Ishikawa (cell line): ENCODE measurements at regions not wholly inside any gene's neighbourhood (a gene's known extent, or its start where the extent isn't known, plus 50 kb on each side); places are given as distances from the start of the nearest gene placed in this dataset.

Source experiments
- CEBPB ChIP-seq: IDR thresholded peaks from 2 replicates; pipeline ENCODE4 v1.6.1; 2012
- EGR1 ChIP-seq: IDR thresholded peaks from 2 replicates; pipeline ENCODE4 v1.6.1; 2012
- EP300 ChIP-seq: IDR thresholded peaks from 2 replicates; pipeline ENCODE4 v1.6.1; 2012; ENCODE audit warnings: borderline replicate concordance
- RAD21 ChIP-seq: IDR thresholded peaks from 2 replicates; pipeline ENCODE4 v1.6.1; 2012; ENCODE audit warnings: low read depth
- REST ChIP-seq: IDR thresholded peaks from 2 replicates; pipeline ENCODE4 v1.6.1; 2012; ENCODE audit warnings: low read depth, mild to moderate bottlenecking
- TAF1 ChIP-seq: IDR thresholded peaks from 2 replicates; pipeline ENCODE4 v1.6.1; 2012; ENCODE audit warnings: low read depth, mild to moderate bottlenecking
- TCF12 ChIP-seq: IDR thresholded peaks from 2 replicates; pipeline ENCODE4 v1.6.1; 2012; ENCODE audit warnings: low read depth
- YY1 ChIP-seq: IDR thresholded peaks from 2 replicates; pipeline ENCODE4 v1.6.1; 2012; ENCODE audit warnings: low read depth
- ZBTB7A ChIP-seq: IDR thresholded peaks from 2 replicates; pipeline ENCODE4 v1.6.1; 2012; ENCODE audit warnings: low read depth
- TF ChIP-seq, protein P1 (sequence below): IDR thresholded peaks from 2 replicates; pipeline ENCODE4 v1.6.1; 2012
- TF ChIP-seq, protein P2 (sequence below): IDR thresholded peaks from 2 replicates; pipeline ENCODE4 v1.6.1; 2012

GRCh38 chr2:216925636-216926366, 65.9 kb upstream of the TNP1 start:
- TF ChIP-seq CEBPB: no peak
- no peak for TF ChIP-seq EGR1
- no peak for TF ChIP-seq TCF12
- no peak for TF ChIP-seq YY1
- TF ChIP-seq, protein P1, sequence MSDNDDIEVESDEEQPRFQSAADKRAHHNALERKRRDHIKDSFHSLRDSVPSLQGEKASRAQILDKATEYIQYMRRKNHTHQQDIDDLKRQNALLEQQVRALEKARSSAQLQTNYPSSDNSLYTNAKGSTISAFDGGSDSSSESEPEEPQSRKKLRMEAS: no peak
- TF ChIP-seq EP300: no peak
- TF ChIP-seq ZBTB7A: no peak
- TF ChIP-seq TAF1: no peak
- TF ChIP-seq, protein P2, sequence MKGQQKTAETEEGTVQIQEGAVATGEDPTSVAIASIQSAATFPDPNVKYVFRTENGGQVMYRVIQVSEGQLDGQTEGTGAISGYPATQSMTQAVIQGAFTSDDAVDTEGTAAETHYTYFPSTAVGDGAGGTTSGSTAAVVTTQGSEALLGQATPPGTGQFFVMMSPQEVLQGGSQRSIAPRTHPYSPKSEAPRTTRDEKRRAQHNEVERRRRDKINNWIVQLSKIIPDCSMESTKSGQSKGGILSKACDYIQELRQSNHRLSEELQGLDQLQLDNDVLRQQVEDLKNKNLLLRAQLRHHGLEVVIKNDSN: no peak
- no peak for TF ChIP-seq RAD21
- no peak for TF ChIP-seq REST
